ENCODE measurements at regions not wholly inside any gene's neighbourhood (a gene's known extent, or its start where the extent isn't known, plus 50 kb on each side); places are given as distances from the start of the nearest gene placed in this dataset.

GRCh38 chr3:182046166-182046764, 334.5 kb downstream of the SOX2 start:
- Histone ChIP-seq H3K27ac (no peak overlapping the region), H3K4me1 (replicated peaks; ENCODE audit: insufficient read depth) (no peaks in the 10 kb centered on the region), H3K9me3 (ENCODE audit: insufficient read depth, low read depth) (peaks cover 3% of the 10 kb centered on the region; the same call in 1 of the 2 replicates), H3K79me2 (ENCODE audit: low read depth) (no peaks in the 10 kb centered on the region), H3K4me3 (no peak overlapping the region), H3K27me3 (ENCODE audit: insufficient read depth, low read depth) (no peaks in the 10 kb centered on the region), H2AFZ (no peak overlapping the region), H3F3A (ENCODE audit: insufficient read depth, low read depth) (no peaks in the 10 kb centered on the region), H3K9me2 (ENCODE audit: insufficient read depth) (no peaks in the 10 kb centered on the region), H4K20me1 (ENCODE audit: insufficient read depth) (no peaks in the 10 kb centered on the region), H3K4me2 (no peak overlapping the region), H3K36me3 (ENCODE audit: low read depth) (no peaks in the 10 kb centered on the region)
- CTCF ChIA-PET: interaction anchor here (0.7 kb wide), 1 partner anchor 1348 kb away, joined by 3 read pairs; no protein-coding TSS in a partner anchor
- POLR2A ChIA-PET (ENCODE audit: unreplicated experiment): no interaction called here
- no TSS peak for BruUV-seq (replicated peaks)
- no peak for DNase-seq
- intact Hi-C loops (cut with micrococcal nuclease; ENCODE audit: unreplicated experiment): no loop called here
- TF ChIP-seq CTCF (conservative IDR thresholded peaks at IDR 0.05) (no peak), EZH2 (IDR thresholded peaks at IDR 0.05; ENCODE audit: low read depth) (no peak)

- no peaks in the 10 kb centered on the region for H3F3A ChIP-seq (ENCODE audit: insufficient read depth, low read depth)
- H3K9me2 ChIP-seq (ENCODE audit: insufficient read depth): no peaks in the 10 kb centered on the region
- no peak for DNase-seq
- H3K4me1 ChIP-seq (replicated peaks; ENCODE audit: insufficient read depth): peaks cover 7% of the 10 kb centered on the region; the same call in 1 of the 2 replicates
- CTCF ChIA-PET: no interaction called here
- H3K27ac ChIP-seq: no peak overlapping the region
- no peaks in the 10 kb centered on the region for H3K36me3 ChIP-seq (ENCODE audit: low read depth)
- TF ChIP-seq EZH2 (IDR thresholded peaks at IDR 0.05; ENCODE audit: low read depth) (no peak), CTCF (conservative IDR thresholded peaks at IDR 0.05) (no peak)
- H3K4me3 ChIP-seq: no peak overlapping the region
- H3K27me3 ChIP-seq (ENCODE audit: insufficient read depth, low read depth): no peaks in the 10 kb centered on the region
- H4K20me1 ChIP-seq (ENCODE audit: insufficient read depth): no peaks in the 10 kb centered on the region
- H3K9me3 ChIP-seq (ENCODE audit: insufficient read depth, low read depth): 0 out of 2 replicates have a peak, but pooled peaks cover 3% of the 10 kb centered on the region
- H3K4me2 ChIP-seq: no peak overlapping the region
- no peak overlapping the region for H2AFZ ChIP-seq
- H3K79me2 ChIP-seq (ENCODE audit: low read depth): no peaks in the 10 kb centered on the region
- intact Hi-C loops (cut with micrococcal nuclease; ENCODE audit: unreplicated experiment): no loop called here
- POLR2A ChIA-PET (ENCODE audit: unreplicated experiment): no interaction called here
- no TSS peak for BruUV-seq (replicated peaks)
Observed at GRCh38 chr3:182050932-182051331, 339.2 kb downstream of the SOX2 start.

GRCh38 chr3:182052332-182052731, 340.6 kb downstream of the SOX2 start:
- no peak overlapping the region for H3K4me3 ChIP-seq
- H4K20me1 ChIP-seq (ENCODE audit: insufficient read depth): no peaks in the 10 kb centered on the region
- BruUV-seq (replicated peaks): no TSS peak
- no peak overlapping the region for H3K27ac ChIP-seq
- no peak overlapping the region for H2AFZ ChIP-seq
- H3K79me2 ChIP-seq (ENCODE audit: low read depth): no peaks in the 10 kb centered on the region
- H3K27me3 ChIP-seq (ENCODE audit: insufficient read depth, low read depth): no peaks in the 10 kb centered on the region
- H3K9me2 ChIP-seq (ENCODE audit: insufficient read depth): no peaks in the 10 kb centered on the region
- POLR2A ChIA-PET (ENCODE audit: unreplicated experiment): interaction anchor here (0.6 kb wide), 1 partner anchor 337 kb away, joined by 3 read pairs; no protein-coding TSS in a partner anchor
- intact Hi-C loops (cut with micrococcal nuclease; ENCODE audit: unreplicated experiment): no loop called here
- no peaks in the 10 kb centered on the region for H3F3A ChIP-seq (ENCODE audit: insufficient read depth, low read depth)
- DNase-seq: no peak
- H3K9me3 ChIP-seq (ENCODE audit: insufficient read depth, low read depth): 0 out of 2 replicates have a peak, but pooled peaks cover 3% of the 10 kb centered on the region
- no peak overlapping the region for H3K4me2 ChIP-seq
- peaks cover 7% of the 10 kb centered on the region; the same call in 1 of the 2 replicates for H3K4me1 ChIP-seq (replicated peaks; ENCODE audit: insufficient read depth)
- no peak for TF ChIP-seq CTCF (conservative IDR thresholded peaks at IDR 0.05)
- no peak for TF ChIP-seq EZH2 (IDR thresholded peaks at IDR 0.05; ENCODE audit: low read depth)
- CTCF ChIA-PET: interaction anchor here (0.6 kb wide), 3 partner anchors 350 to 486 kb away, joined by 3 to 6 read pairs (median 6); no protein-coding TSS in a partner anchor
- H3K36me3 ChIP-seq (ENCODE audit: low read depth): no peaks in the 10 kb centered on the region

Measured in PC-9 (cell line).